A673 (cell line): ENCODE measurements at regions not wholly inside any gene's neighbourhood (a gene's known extent, or its start where the extent isn't known, plus 50 kb on each side); places are given as distances from the start of the nearest gene placed in this dataset.

Experiments
- BruUV-seq: library from RNA; stranded (reverse); fragments of 400-500 nt; replicated peaks from 2 replicates; lab custom pipeline; 2021; lab: Mats Ljungman, UMichigan
- CTCF ChIA-PET: fragments of 300-600 bp; sonication (Branson Sonifier 250); formaldehyde crosslinking; loops from one replicate; lab custom pipeline; 2022; ENCODE audit warnings: antibody characterized with exemption; lab: Charles Lee
- POLR2A ChIA-PET: fragments of 300-600 bp; sonication (Branson Sonifier 250); formaldehyde crosslinking; loops from one replicate; lab custom pipeline; 2022; ENCODE audit warnings: antibody characterized with exemption; ENCODE audit not compliant: low non-redundant PET; lab: Charles Lee
- DNase-seq: peaks from one replicate; pipeline ENCODE4 v3.0.0-alpha.2; 2015; ENCODE audit warnings: low spot score
- H3K27ac ChIP-seq: fragments of 200-600 bp; sonication (generic); 2 replicates; pipeline ENCODE4 v1.5.1; 2016; ENCODE audit warnings: mixed run types, low read depth, mild to moderate bottlenecking, mixed read lengths, antibody characterized with exemption, low read length; ENCODE audit not compliant: poor library complexity, severe bottlenecking
- H3K27me3 ChIP-seq: fragments of 200-600 bp; sonication (generic); replicated peaks from 2 replicates; pipeline ENCODE4 v1.6.1; 2017; ENCODE audit warnings: mixed run types, low read depth, mild to moderate bottlenecking, mixed read lengths, antibody characterized with exemption, low read length; ENCODE audit not compliant: insufficient read depth, poor library complexity
- H3K36me3 ChIP-seq: fragments of 200-600 bp; sonication (generic); 2 replicates; pipeline ENCODE4 v1.6.1; 2016; ENCODE audit warnings: mixed run types, mild to moderate bottlenecking, mixed read lengths, antibody characterized with exemption, low read length; ENCODE audit not compliant: insufficient read depth, poor library complexity, severe bottlenecking
- H3K4me1 ChIP-seq: fragments of 200-600 bp; sonication (generic); 2 replicates; pipeline ENCODE4 v1.6.1; 2017; ENCODE audit warnings: mixed run types, mild to moderate bottlenecking, mixed read lengths, antibody characterized with exemption, low read length; ENCODE audit not compliant: insufficient read depth, poor library complexity, severe bottlenecking
- H3K4me3 ChIP-seq: fragments of 200-600 bp; sonication (generic); 2 replicates; pipeline ENCODE4 v1.5.1; 2016; ENCODE audit warnings: low read depth, mixed run types, mild to moderate bottlenecking, mixed read lengths, low read length; ENCODE audit not compliant: poor library complexity, severe bottlenecking
- H3K9me3 ChIP-seq: fragments of 200-600 bp; sonication (generic); 2 replicates; pipeline ENCODE4 v1.6.1; 2016; ENCODE audit warnings: mixed run types, low read depth, mild to moderate bottlenecking, mixed read lengths, antibody characterized with exemption, low read length; ENCODE audit not compliant: poor library complexity, severe bottlenecking
- CTCF ChIP-seq: fragments of 300-800, 200-600 bp; sonication (generic); conservative IDR thresholded peaks from 2 replicates; pipeline ENCODE4 v1.5.1; 2017; ENCODE audit warnings: low read depth, mild to moderate bottlenecking, antibody characterized with exemption, low read length, moderate library complexity, mixed read lengths
- EZH2 ChIP-seq: fragments of 200-600 bp; sonication (generic); IDR thresholded peaks from 2 replicates; pipeline ENCODE4 v1.6.1; 2017; ENCODE audit warnings: borderline replicate concordance, low read depth, mild to moderate bottlenecking, mixed read lengths, antibody characterized with exemption, low read length; ENCODE audit not compliant: poor library complexity, severe bottlenecking
- intact Hi-C: fragments of 100-400 bp; cut with micrococcal nuclease; formaldehyde crosslinking; loops from one replicate; pipeline ENCODE4 v1.10.0; 2022; ENCODE audit not compliant: unreplicated experiment

GRCh38 chr15:49706805-49707204, 86.0 kb downstream of the DTWD1 start:
- Histone ChIP-seq H3K27me3 (no peaks in the 10 kb centered on the region), H3K4me3 (no peak overlapping the region), H3K4me1 (peaks cover 6% of the 10 kb centered on the region), H3K36me3 (no peaks in the 10 kb centered on the region), H3K27ac (no peak overlapping the region), H3K9me3 (peaks cover 11% of the 10 kb centered on the region)
- CTCF ChIA-PET = no interaction called here
- TF ChIP-seq EZH2 (no peak), CTCF (no peak)
- BruUV-seq = no TSS peak
- peak; percentile 64 for DNase-seq
- intact Hi-C loops = no loop called here
- POLR2A ChIA-PET = interaction anchor here (0.6 kb wide), 1 partner anchor 110 kb away, joined by 7 read pairs; no protein-coding TSS in a partner anchor

GRCh38 chr15:49707598-49707997, 86.8 kb downstream of the DTWD1 start:
- no peak for DNase-seq
- intact Hi-C loops = no loop called here
- Histone ChIP-seq H3K4me1 (peaks cover 6% of the 10 kb centered on the region), H3K9me3 (peaks cover 11% of the 10 kb centered on the region), H3K4me3 (no peak overlapping the region), H3K27me3 (no peaks in the 10 kb centered on the region), H3K27ac (no peak overlapping the region), H3K36me3 (no peaks in the 10 kb centered on the region)
- TF ChIP-seq CTCF = no peak
- no peak for TF ChIP-seq EZH2
- ChIA-PET CTCF (no interaction called here), POLR2A (no interaction called here)
- no TSS peak for BruUV-seq

DNA sequence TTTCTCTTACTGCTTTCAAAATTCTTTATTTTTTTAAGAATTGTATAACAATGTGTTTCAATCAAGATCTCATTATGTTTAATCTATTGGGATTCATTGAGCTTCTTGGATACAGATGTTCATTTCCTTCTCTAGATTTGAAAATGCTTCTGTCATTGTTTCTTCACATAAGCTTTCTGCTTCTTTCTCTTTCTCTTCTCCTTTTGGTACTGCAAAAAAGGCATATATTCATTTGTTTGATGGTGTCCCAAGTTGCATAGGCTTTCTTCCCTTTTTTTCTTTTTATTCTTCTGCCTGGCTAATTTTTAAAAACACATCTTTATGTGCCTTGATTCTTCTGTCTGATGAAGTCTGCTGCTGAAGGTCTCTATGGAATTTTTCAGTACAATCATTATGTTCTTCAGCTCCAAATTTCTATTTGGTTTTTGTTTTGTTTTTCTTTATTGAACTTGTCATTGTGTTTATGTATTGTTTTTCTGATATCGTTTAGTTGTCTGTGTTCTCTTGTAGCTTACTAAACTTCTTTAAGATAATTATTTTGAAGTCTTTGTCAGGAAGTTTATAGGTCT, 88.9 kb downstream of the DTWD1 start:
- H3K4me3 ChIP-seq = no peak overlapping the region
- H3K27me3 ChIP-seq = no peaks in the 10 kb centered on the region
- intact Hi-C loops = no loop called here
- ChIA-PET POLR2A (no interaction called here), CTCF (no interaction called here)
- TF ChIP-seq EZH2 (no peak), CTCF (no peak)
- H3K9me3 ChIP-seq = peaks cover 11% of the 10 kb centered on the region
- H3K36me3 ChIP-seq = no peaks in the 10 kb centered on the region
- BruUV-seq = no TSS peak
- DNase-seq = no peak
- H3K4me1 ChIP-seq = peaks cover 6% of the 10 kb centered on the region
- no peak overlapping the region for H3K27ac ChIP-seq
